SK-N-SH (cell line): ENCODE measurements at regions not wholly inside any gene's neighbourhood (a gene's known extent, or its start where the extent isn't known, plus 50 kb on each side); places are given as distances from the start of the nearest gene placed in this dataset.
"Not testable (repeated sequence)": the region's sequence is repeated elsewhere in the genome, so short reads cannot be mapped to it uniquely, and the experiment has no call there.

Experiments
- CTCF ChIA-PET: fragments of 300-600, 350-600 bp; formaldehyde crosslinking; extraction: SDS; loops from one replicate; lab custom pipeline; 2021; lab: Yijun Ruan, JAX
- POLR2A ChIA-PET: fragments of 350-600 bp; sonication (Branson Sonifier 250); formaldehyde crosslinking; extraction: SDS; loops from one replicate; lab custom pipeline; 2020; ENCODE audit warnings: antibody characterized with exemption, inconsistent platforms; lab: Yijun Ruan, JAX
- DNase-seq: peaks from one replicate; pipeline ENCODE4 v3.0.0; 2012
- H2AFZ ChIP-seq: fragments of 200-600 bp; sonication (generic); 2 replicates; pipeline ENCODE4 v1.8.1; 2016; ENCODE audit warnings: antibody characterized with exemption, mild to moderate bottlenecking, low read depth
- H3F3A ChIP-seq: fragments of 200-600 bp; sonication (generic); replicated peaks from 2 replicates; pipeline ENCODE3; 2016; ENCODE audit warnings: antibody characterized with exemption, mild to moderate bottlenecking; ENCODE audit not compliant: insufficient read depth
- H3K27ac ChIP-seq, 2 experiments: fragments of 200-500 bp in 1 of 2; fragments of 200-600 bp in 1 of 2; sonication (Bioruptor generic) in 1 of 2; sonication (generic), shearing (Covaris generic) in 1 of 2; 2 replicates each; pipeline versions ENCODE4 v1.5.1 to v1.6.1; 2014 to 2016; ENCODE audit warnings: low read depth in 2 of 2, inconsistent platforms in 1 of 2, low read length in 1 of 2, mild to moderate bottlenecking in 1 of 2, mixed read lengths in 1 of 2
- H3K27me3 ChIP-seq: fragments of 200-600 bp; sonication (generic), shearing (Covaris generic); 2 replicates; pipeline ENCODE4 v1.6.1; 2016; ENCODE audit warnings: mixed run types; ENCODE audit not compliant: insufficient read depth
- H3K36me3 ChIP-seq, 2 experiments: fragments of 200-500 bp in 1 of 2; fragments of 200-600 bp in 1 of 2; sonication (Bioruptor generic) in 1 of 2; sonication (generic) in 1 of 2; replicated peaks in 1 of 2; 2 replicates each; pipeline versions ENCODE3 to v1.5.1; 2014 to 2016; ENCODE audit warnings: low read length in 1 of 2, mild to moderate bottlenecking in 1 of 2; ENCODE audit not compliant: insufficient read depth in 2 of 2, control insufficient read depth in 1 of 2
- H3K4me1 ChIP-seq, 2 experiments: fragments of 200-500 bp in 1 of 2; fragments of 200-600 bp in 1 of 2; sonication (Bioruptor generic) in 1 of 2; sonication (generic), shearing (Covaris generic) in 1 of 2; 2 replicates each; pipeline versions ENCODE4 v1.5.1 to v1.6.1; 2014 to 2016; ENCODE audit warnings: low read depth in 1 of 2, low read length in 1 of 2, mixed run types in 1 of 2; ENCODE audit not compliant: insufficient read depth in 2 of 2, control insufficient read depth in 1 of 2
- H3K4me2 ChIP-seq: fragments of 200-600 bp; sonication (generic), shearing (Covaris generic); 2 replicates; pipeline ENCODE4 v1.6.1; 2017; ENCODE audit warnings: mixed run types
- H3K4me3 ChIP-seq, 2 experiments: fragments of 200-500 bp in 1 of 2; fragments of 200-600 bp in 1 of 2; sonication (Bioruptor generic) in 1 of 2; sonication (generic), shearing (Covaris generic) in 1 of 2; 2 replicates each; pipeline versions ENCODE4 v1.5.1 to v1.8.1; 2014 to 2016; ENCODE audit warnings: low read depth in 2 of 2, inconsistent platforms in 1 of 2, low read length in 1 of 2, mild to moderate bottlenecking in 1 of 2, mixed read lengths in 1 of 2, moderate library complexity in 1 of 2
- H3K79me2 ChIP-seq: fragments of 200-600 bp; sonication (generic); 2 replicates; pipeline ENCODE4 v1.8.1; 2017; ENCODE audit warnings: mild to moderate bottlenecking; ENCODE audit not compliant: insufficient read depth
- H3K9ac ChIP-seq: fragments of 200-600 bp; sonication (generic); 2 replicates; pipeline ENCODE4 v1.6.1; 2017; ENCODE audit warnings: mixed run types
- H3K9me2 ChIP-seq: fragments of 200-600 bp; sonication (generic); 2 replicates; pipeline ENCODE4 v1.6.1; 2017; ENCODE audit warnings: mixed run types
- H3K9me3 ChIP-seq: fragments of 200-600 bp; sonication (generic); 2 replicates; pipeline ENCODE4 v1.6.1; 2017; ENCODE audit warnings: mixed run types, mild to moderate bottlenecking, moderate library complexity
- H4K20me1 ChIP-seq: fragments of 200-600 bp; sonication (generic); 2 replicates; pipeline ENCODE4 v1.6.1; 2017; ENCODE audit warnings: mild to moderate bottlenecking, mixed run types; ENCODE audit not compliant: insufficient read depth
- WGBS: methylation state at CpG from one replicate; pipeline ENCODE4 v1.1.6; 2017; ENCODE audit warnings: low lambda C conversion rate; 5-methylcytosine and 5-hydroxymethylcytosine counted together

DNA sequence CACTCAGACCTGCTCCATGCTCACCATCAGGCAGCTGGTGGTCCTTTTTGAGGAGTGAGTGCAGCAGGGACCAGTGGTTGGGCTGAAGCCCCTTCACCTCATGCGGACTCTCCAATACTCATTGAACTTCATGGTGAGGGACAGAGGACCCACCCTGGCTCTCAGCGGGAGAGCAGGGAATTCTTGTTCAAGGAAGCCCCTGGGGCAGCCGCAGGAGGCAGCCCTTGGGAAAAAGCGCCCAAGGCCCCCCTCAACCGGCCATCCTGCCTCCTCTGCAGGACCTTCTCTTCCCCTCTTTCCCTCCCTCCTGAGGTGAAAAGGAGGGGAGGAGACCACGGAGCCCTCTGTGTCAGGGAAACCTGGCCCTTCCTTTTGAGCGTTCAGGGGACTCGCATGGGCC is 4510.9 kb upstream of the OR11H1 start:
- H3K9me3 ChIP-seq, H3K27me3 ChIP-seq, DNase-seq, H3K36me3 ChIP-seq, H3K9me2 ChIP-seq, H3K4me2 ChIP-seq, H3K4me3 ChIP-seq, CTCF ChIA-PET, H4K20me1 ChIP-seq, H3K4me1 ChIP-seq, POLR2A ChIA-PET, H3K79me2 ChIP-seq, H3K9ac ChIP-seq, H3K27ac ChIP-seq, H3F3A ChIP-seq, H2AFZ ChIP-seq: not testable (repeated sequence)
- WGBS = 6% methylated on average over 8 of the region's 8 CpGs

DNA sequence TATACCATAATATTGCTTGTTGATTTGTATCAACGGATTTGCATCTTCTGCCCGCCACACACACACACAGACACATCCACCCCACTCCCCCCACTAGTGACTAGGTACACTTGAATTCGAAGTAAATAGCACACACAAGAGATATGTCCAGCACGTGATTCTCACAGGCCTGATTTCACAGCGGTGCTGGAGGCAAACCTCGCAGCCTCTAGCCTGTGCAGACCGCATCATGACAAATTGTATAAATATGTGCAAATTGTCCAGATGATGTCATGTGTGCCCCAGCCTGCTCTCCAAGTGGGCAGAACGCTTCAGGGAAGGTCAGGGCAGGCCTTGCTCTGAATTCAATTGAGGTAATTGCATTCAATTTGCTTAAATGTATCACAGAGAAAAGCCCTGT is 4507.5 kb upstream of the OR11H1 start:
- H3F3A ChIP-seq, H3K4me1 ChIP-seq, H3K79me2 ChIP-seq, H3K9ac ChIP-seq, H3K27me3 ChIP-seq, CTCF ChIA-PET, H4K20me1 ChIP-seq, H3K4me2 ChIP-seq, H3K9me2 ChIP-seq, H3K9me3 ChIP-seq, POLR2A ChIA-PET, H2AFZ ChIP-seq, DNase-seq, H3K4me3 ChIP-seq, H3K27ac ChIP-seq, H3K36me3 ChIP-seq: not testable (repeated sequence)
- 9% methylated on average over 7 of the region's 8 CpGs for WGBS

GRCh38 chr22:11026541-11026940 is 4501.5 kb upstream of the OR11H1 start:
- H2AFZ ChIP-seq, H3K27me3 ChIP-seq, H3K9ac ChIP-seq, H3K27ac ChIP-seq, CTCF ChIA-PET, H3K36me3 ChIP-seq, DNase-seq, H3K79me2 ChIP-seq, H3K4me3 ChIP-seq, H3K4me2 ChIP-seq, H4K20me1 ChIP-seq, POLR2A ChIA-PET, H3K9me2 ChIP-seq, H3K9me3 ChIP-seq, H3K4me1 ChIP-seq, H3F3A ChIP-seq: not testable (repeated sequence)
- WGBS = 5% methylated on average over 4 of the region's 4 CpGs

GRCh38 chr22:11027064-11027463 is 4500.9 kb upstream of the OR11H1 start:
- H3K9me2 ChIP-seq, H3K4me2 ChIP-seq, H3K79me2 ChIP-seq, DNase-seq, H3K27ac ChIP-seq, H3K4me3 ChIP-seq, H3K9me3 ChIP-seq, H4K20me1 ChIP-seq, H3K36me3 ChIP-seq, H3K27me3 ChIP-seq, CTCF ChIA-PET, H3F3A ChIP-seq, POLR2A ChIA-PET, H3K9ac ChIP-seq, H3K4me1 ChIP-seq, H2AFZ ChIP-seq: not testable (repeated sequence)
- 8% methylated on average over 9 of the region's 9 CpGs for WGBS

DNA sequence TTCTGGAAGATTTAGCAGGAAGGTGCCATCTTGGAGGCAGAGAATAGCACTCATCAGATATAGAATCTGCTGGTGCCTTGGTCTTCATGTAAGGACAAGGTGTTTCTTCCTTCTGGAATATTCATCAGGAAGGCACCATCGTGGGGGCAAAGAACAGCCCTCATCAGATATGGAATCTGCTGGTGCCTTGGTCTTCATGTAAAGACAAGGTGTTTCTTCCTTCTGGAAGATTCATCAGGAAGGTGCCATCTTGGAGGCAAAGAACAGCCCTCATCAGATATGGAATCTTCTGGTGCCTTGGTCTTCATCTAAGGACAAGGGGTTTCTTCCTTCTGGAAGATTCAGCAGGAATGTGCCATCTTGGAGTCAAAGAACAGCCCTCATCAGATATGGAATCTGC is 4500.5 kb upstream of the OR11H1 start:
- WGBS = 0% methylated on average over 1 of the region's 1 CpG
- H3F3A ChIP-seq, POLR2A ChIA-PET, CTCF ChIA-PET, H3K4me1 ChIP-seq, H3K4me2 ChIP-seq, H3K9ac ChIP-seq, H3K27me3 ChIP-seq, H3K9me3 ChIP-seq, H2AFZ ChIP-seq, H3K36me3 ChIP-seq, H3K79me2 ChIP-seq, H3K27ac ChIP-seq, H4K20me1 ChIP-seq, H3K9me2 ChIP-seq, H3K4me3 ChIP-seq, DNase-seq: not testable (repeated sequence)

- H3F3A ChIP-seq, H3K4me1 ChIP-seq, H2AFZ ChIP-seq, CTCF ChIA-PET, H3K79me2 ChIP-seq, H3K27me3 ChIP-seq, DNase-seq, H4K20me1 ChIP-seq, H3K9me2 ChIP-seq, H3K36me3 ChIP-seq, POLR2A ChIA-PET, H3K9me3 ChIP-seq, H3K9ac ChIP-seq, H3K4me2 ChIP-seq, H3K4me3 ChIP-seq, H3K27ac ChIP-seq: not testable (repeated sequence)
- WGBS = 2% methylated on average over 1 of the region's 1 CpG
Observed at GRCh38 chr22:11028180-11028579, 4499.8 kb upstream of the OR11H1 start.

GRCh38 chr22:11029534-11029933 is 4498.5 kb upstream of the OR11H1 start:
- H3K27me3 ChIP-seq, H3K4me1 ChIP-seq, H3K79me2 ChIP-seq, H3K27ac ChIP-seq, H3K9me2 ChIP-seq, H3F3A ChIP-seq, H3K9me3 ChIP-seq, DNase-seq, H2AFZ ChIP-seq, H3K4me3 ChIP-seq, H3K9ac ChIP-seq, H3K36me3 ChIP-seq, H3K4me2 ChIP-seq, POLR2A ChIA-PET, H4K20me1 ChIP-seq, CTCF ChIA-PET: not testable (repeated sequence)
- 12% methylated on average over 8 of the region's 8 CpGs for WGBS
